SK-N-SH (cell line): ENCODE measurements at regions not wholly inside any gene's neighbourhood (a gene's known extent, or its start where the extent isn't known, plus 50 kb on each side); places are given as distances from the start of the nearest gene placed in this dataset.

Experiments used
- CTCF ChIP-seq: fragments of 200-600 bp; sonication (generic); IDR thresholded peaks from 2 replicates; pipeline ENCODE4 v1.6.1; 2017; ENCODE audit warnings: antibody characterized with exemption, mild to moderate bottlenecking, moderate library complexity
- EP300 ChIP-seq, 2 experiments: IDR thresholded peaks; 2 replicates each; pipeline versions ENCODE4 v1.4.0 to v1.6.1; 2012; ENCODE audit warnings: borderline replicate concordance in 1 of 2, low read depth in 1 of 2, low read length in 1 of 2
- RAD21 ChIP-seq: IDR thresholded peaks from 2 replicates; pipeline ENCODE4 v1.6.1; 2012; ENCODE audit warnings: mild to moderate bottlenecking, low read length

- TF ChIP-seq CTCF (no peak), RAD21 (no peak), EP300 (IDR thresholded peaks at IDR 0.05; ENCODE audit: borderline replicate concordance in 1 of 2, low read depth in 1 of 2, low read length in 1 of 2) (no peak)
These were observed 56.0 kb upstream of the CNIH3 start for GRCh38 chr1:224559981-224560728.
